Heart left ventricle (tissue), 13 donors: ENCODE measurements at regions not wholly inside any gene's neighbourhood (a gene's known extent, or its start where the extent isn't known, plus 50 kb on each side); places are given as distances from the start of the nearest gene placed in this dataset.

Source experiments
- POLR2A ChIP-seq, 2 donors: fragments of 450-650 bp; IDR thresholded peaks; one replicate each; pipeline ENCODE4 v1.6.1; 2017; ENCODE audit warnings: antibody characterized with exemption in 2 of 2, mild to moderate bottlenecking in 2 of 2, moderate library complexity in 2 of 2
- TF ChIP-seq, protein P1 (sequence below), 12 donors: fragments of 200-600 bp; sonication (generic) in 4 of 12; IDR thresholded peaks; one replicate each; pipeline versions ENCODE4 v1.5.0 to v1.8.0; 2018 to 2022; ENCODE audit warnings: antibody characterized with exemption in 12 of 12, mild to moderate bottlenecking in 5 of 12
- donor health status: ischemic (EF 13 %, LVEDD 7.1; RV severe dilation, severe dysfunction).
- donor health status: DM: no; HTN: yes; CAD: no.
- donor health status: DM: no; HTN: no; CAD: no.
- donor health status: ischemic (EF 25% LVEDD 6.9; RV normal size, moderate dysfunction).
- donor health status: ischemic (EF 25% LVEDD 5.7; RV mildly dilated, moderate dysfunction).
- donor health status: ischemic (EF 35%, LVEDD 5.7; RV mildly dilated, moderate dysfunction).
- donor health status: nonischemic (EF 11% LVEDD 7.7; RV severe dilation, severe dysfunction).
- donor health status: DM: yes; HTN: yes; CAD: no.
- donor health status: PGD.
- donor health status: ischemic (EF 29% LVEDD 5.4; RV normal size, mild dysfunction).
- donor health status: nonischemic (EF 23%, LVEDD 6.1; RV moderate dilation, normal function).

- TF ChIP-seq, protein P1, sequence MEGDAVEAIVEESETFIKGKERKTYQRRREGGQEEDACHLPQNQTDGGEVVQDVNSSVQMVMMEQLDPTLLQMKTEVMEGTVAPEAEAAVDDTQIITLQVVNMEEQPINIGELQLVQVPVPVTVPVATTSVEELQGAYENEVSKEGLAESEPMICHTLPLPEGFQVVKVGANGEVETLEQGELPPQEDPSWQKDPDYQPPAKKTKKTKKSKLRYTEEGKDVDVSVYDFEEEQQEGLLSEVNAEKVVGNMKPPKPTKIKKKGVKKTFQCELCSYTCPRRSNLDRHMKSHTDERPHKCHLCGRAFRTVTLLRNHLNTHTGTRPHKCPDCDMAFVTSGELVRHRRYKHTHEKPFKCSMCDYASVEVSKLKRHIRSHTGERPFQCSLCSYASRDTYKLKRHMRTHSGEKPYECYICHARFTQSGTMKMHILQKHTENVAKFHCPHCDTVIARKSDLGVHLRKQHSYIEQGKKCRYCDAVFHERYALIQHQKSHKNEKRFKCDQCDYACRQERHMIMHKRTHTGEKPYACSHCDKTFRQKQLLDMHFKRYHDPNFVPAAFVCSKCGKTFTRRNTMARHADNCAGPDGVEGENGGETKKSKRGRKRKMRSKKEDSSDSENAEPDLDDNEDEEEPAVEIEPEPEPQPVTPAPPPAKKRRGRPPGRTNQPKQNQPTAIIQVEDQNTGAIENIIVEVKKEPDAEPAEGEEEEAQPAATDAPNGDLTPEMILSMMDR (IDR thresholded peaks at IDR 0.05) = no peak
- TF ChIP-seq POLR2A (IDR thresholded peaks at IDR 0.05) = no peak
Measured at GRCh38 chr14:65332141-65332871, 80.2 kb upstream of the FUT8 start.
